ENCODE measurements at regions not wholly inside any gene's neighbourhood (a gene's known extent, or its start where the extent isn't known, plus 50 kb on each side); places are given as distances from the start of the nearest gene placed in this dataset.

- TF ChIP-seq, protein P1, sequence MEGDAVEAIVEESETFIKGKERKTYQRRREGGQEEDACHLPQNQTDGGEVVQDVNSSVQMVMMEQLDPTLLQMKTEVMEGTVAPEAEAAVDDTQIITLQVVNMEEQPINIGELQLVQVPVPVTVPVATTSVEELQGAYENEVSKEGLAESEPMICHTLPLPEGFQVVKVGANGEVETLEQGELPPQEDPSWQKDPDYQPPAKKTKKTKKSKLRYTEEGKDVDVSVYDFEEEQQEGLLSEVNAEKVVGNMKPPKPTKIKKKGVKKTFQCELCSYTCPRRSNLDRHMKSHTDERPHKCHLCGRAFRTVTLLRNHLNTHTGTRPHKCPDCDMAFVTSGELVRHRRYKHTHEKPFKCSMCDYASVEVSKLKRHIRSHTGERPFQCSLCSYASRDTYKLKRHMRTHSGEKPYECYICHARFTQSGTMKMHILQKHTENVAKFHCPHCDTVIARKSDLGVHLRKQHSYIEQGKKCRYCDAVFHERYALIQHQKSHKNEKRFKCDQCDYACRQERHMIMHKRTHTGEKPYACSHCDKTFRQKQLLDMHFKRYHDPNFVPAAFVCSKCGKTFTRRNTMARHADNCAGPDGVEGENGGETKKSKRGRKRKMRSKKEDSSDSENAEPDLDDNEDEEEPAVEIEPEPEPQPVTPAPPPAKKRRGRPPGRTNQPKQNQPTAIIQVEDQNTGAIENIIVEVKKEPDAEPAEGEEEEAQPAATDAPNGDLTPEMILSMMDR (IDR thresholded peaks at IDR 0.05; ENCODE audit: low read depth, low read length): no peak
- no peak overlapping the region for H3K4me3 ChIP-seq (replicated peaks in 1 of 2; ENCODE audit: low read depth in 2 of 2, low read length in 2 of 2)
- no peak for DNase-seq (ENCODE audit: low read depth in 2 of 2)
Measured at GRCh38 chr6:40932366-40932765, 106.7 kb downstream of the UNC5CL start.

DNA sequence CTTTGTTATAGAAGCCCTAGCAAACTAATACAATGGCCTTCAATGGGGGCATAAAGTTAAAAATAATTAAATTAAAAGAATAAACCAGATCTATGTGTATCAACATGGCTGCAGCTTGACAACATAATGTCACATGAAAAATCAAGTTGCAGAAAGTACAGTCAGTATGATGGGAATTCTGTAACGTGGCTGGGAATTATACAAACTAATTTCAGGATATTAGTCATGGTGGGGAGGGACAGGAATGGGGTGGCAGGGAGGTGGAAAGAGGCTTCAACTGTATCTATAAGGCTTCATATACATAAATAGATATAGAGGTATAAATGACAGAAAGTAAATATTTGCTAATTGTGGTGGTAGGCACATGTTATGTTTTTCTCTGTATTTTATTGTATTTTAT, 107.1 kb downstream of the UNC5CL start:
- TF ChIP-seq, protein P1 (IDR thresholded peaks at IDR 0.05; ENCODE audit: low read depth, low read length): no peak
- DNase-seq (ENCODE audit: low read depth in 2 of 2): peak in 1 of 2 donors; percentile 34

DNA sequence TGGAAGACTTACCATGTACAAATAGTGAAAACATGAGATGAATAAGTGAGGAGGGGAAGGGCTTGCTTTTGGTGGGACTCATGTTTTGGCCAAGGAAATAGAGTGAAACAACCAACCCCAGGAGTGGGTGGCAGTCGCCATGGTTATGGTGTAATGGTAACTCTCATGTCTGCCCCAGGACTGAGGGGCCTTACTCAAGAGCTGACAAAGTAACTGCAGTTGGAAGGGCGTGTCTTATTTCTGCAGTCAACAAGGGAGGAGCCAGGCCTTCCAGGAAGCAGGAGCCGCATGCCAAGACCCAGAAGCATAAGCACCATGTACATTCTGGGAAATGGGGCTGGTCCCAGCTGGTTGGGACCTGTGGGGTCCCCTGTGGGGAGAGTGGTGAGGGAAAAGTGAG, 108.5 kb downstream of the UNC5CL start:
- TF ChIP-seq, protein P1 (IDR thresholded peaks at IDR 0.05; ENCODE audit: low read depth, low read length): no peak
- H3K4me3 ChIP-seq (replicated peaks in 1 of 2; ENCODE audit: low read depth in 2 of 2, low read length in 2 of 2): no peak overlapping the region
- DNase-seq (ENCODE audit: low read depth in 2 of 2): peak; percentile 31 to 65

More for the DNA sequence above, 107.1 kb downstream of the UNC5CL start:
- no peak overlapping the region for H3K4me3 ChIP-seq (replicated peaks in 1 of 2; ENCODE audit: low read depth in 2 of 2, low read length in 2 of 2)

GRCh38 chr6:40930045-40930444, 109.0 kb downstream of the UNC5CL start:
- DNase-seq (ENCODE audit: low read depth in 2 of 2): no peak
- TF ChIP-seq, protein P1 (IDR thresholded peaks at IDR 0.05; ENCODE audit: low read depth, low read length): no peak
- H3K4me3 ChIP-seq (replicated peaks in 1 of 2; ENCODE audit: low read depth in 2 of 2, low read length in 2 of 2): no peak overlapping the region

- TF ChIP-seq, protein P1 (IDR thresholded peaks at IDR 0.05; ENCODE audit: low read depth, low read length): no peak
- H3K4me3 ChIP-seq (replicated peaks in 1 of 2; ENCODE audit: low read depth in 2 of 2, low read length in 2 of 2): no peak overlapping the region
- no peak for DNase-seq (ENCODE audit: low read depth in 2 of 2)
Measured at GRCh38 chr6:40929176-40929575, 109.8 kb downstream of the UNC5CL start.

- no peak overlapping the region for H3K4me3 ChIP-seq (replicated peaks in 1 of 2; ENCODE audit: low read depth in 2 of 2, low read length in 2 of 2)
- TF ChIP-seq, protein P1 (IDR thresholded peaks at IDR 0.05; ENCODE audit: low read depth, low read length): no peak
- DNase-seq (ENCODE audit: low read depth in 2 of 2): no peak
Measured at GRCh38 chr6:40928763-40929162, 110.3 kb downstream of the UNC5CL start.

GRCh38 chr6:40928307-40928706, 110.7 kb downstream of the UNC5CL start:
- DNase-seq (ENCODE audit: low read depth in 2 of 2): no peak
- H3K4me3 ChIP-seq (replicated peaks in 1 of 2; ENCODE audit: low read depth in 2 of 2, low read length in 2 of 2): no peak overlapping the region
- TF ChIP-seq, protein P1 (IDR thresholded peaks at IDR 0.05; ENCODE audit: low read depth, low read length): no peak
